ENCODE measurements at regions not wholly inside any gene's neighbourhood (a gene's known extent, or its start where the extent isn't known, plus 50 kb on each side); places are given as distances from the start of the nearest gene placed in this dataset.

DNA sequence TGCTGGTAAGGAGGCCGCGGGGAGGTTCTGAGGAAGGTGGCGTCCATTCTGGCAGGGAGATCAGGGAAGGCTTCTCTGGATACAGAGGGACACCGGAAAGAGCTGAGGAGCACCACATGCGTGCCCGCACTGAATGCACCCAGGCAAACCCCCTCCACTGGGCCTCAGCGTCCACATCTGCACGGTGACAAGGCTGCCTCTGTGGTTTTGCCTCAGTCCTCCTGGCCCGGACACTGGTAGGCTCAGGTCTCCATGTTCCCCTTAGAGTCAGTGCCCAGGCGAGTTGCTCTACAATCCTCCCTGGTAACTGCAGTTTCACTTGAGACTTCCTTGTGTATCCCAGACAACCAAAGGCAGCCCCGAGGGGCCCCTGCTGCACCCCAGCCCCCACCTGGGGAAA lies 173.3 kb downstream of the MELK start:
- no peak overlapping the region for H3K27ac ChIP-seq (ENCODE audit: low read length)
- no peaks in the 10 kb centered on the region for H3K9me3 ChIP-seq (ENCODE audit: control insufficient read depth in 1 of 2, low read length in 2 of 2)
- peaks cover 5% of the 10 kb centered on the region for H3K27me3 ChIP-seq (ENCODE audit: low read depth, low read length)
- H3K4me1 ChIP-seq (ENCODE audit: control insufficient read depth in 1 of 2, insufficient read depth in 2 of 2, low read length in 2 of 2): no peaks in the 10 kb centered on the region
- H3K36me3 ChIP-seq (ENCODE audit: control insufficient read depth in 1 of 2, insufficient read depth in 2 of 2, low read length in 2 of 2): no peaks in the 10 kb centered on the region
- no peak overlapping the region for H3K4me3 ChIP-seq (ENCODE audit: low read depth in 1 of 2, low read length in 2 of 2)

DNA sequence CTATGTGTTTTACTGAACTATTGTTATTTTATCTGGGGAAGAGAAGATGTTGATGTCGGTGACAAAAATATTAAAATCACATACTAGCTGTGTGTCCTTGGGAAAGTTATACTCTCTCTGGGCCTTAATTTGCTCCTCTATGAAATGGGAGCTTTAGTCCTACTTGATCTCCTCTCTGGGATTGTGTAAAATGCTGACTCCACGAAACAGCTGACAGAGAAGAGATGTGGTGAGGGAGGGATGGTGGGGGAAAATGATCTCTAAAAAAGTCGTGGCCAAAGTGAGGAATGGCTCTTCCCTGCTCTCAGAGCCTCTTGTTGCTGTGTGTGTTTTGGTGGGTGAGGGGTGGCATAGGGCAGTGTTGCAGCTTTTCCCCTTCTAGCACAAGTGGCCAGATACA lies 173.7 kb downstream of the MELK start:
- H3K27ac ChIP-seq (ENCODE audit: low read length): no peak overlapping the region
- no peaks in the 10 kb centered on the region for H3K9me3 ChIP-seq (ENCODE audit: control insufficient read depth in 1 of 2, low read length in 2 of 2)
- H3K4me3 ChIP-seq (ENCODE audit: low read depth in 1 of 2, low read length in 2 of 2): no peak overlapping the region
- H3K4me1 ChIP-seq (ENCODE audit: control insufficient read depth in 1 of 2, insufficient read depth in 2 of 2, low read length in 2 of 2): no peaks in the 10 kb centered on the region
- no peaks in the 10 kb centered on the region for H3K36me3 ChIP-seq (ENCODE audit: control insufficient read depth in 1 of 2, insufficient read depth in 2 of 2, low read length in 2 of 2)
- H3K27me3 ChIP-seq (ENCODE audit: low read depth, low read length): peaks cover 5% of the 10 kb centered on the region

DNA sequence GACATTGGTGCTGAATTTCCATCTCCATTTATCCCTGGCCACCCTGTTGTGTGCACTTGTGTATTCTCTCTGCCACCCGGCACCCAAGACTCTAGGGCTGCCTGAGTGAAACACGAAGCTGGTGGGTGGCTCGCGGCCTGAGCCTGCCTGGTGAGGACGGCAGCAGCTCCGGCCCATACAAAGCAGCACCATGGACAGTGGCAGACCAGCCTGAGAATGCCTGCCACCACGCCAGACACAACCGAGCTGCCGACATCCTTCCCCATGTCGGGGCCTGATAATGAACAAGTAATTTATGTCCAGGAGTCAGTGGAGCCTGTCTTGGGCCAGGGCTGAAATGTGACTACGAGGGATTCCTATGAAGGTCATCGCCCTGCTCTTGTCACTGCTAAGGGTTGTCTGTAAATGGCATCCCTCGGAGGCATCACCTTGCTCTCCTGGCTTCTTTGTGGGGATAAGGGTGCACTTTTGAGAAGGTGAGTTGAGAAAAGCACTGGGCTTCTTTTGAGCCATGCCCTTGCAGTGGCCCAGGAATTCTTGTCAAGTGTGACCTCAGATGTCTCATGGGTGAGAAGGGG lies 175.7 kb downstream of the MELK start:
- Histone ChIP-seq H3K27me3 (ENCODE audit: low read depth, low read length) (peaks cover 5% of the 10 kb centered on the region), H3K4me1 (ENCODE audit: control insufficient read depth in 1 of 2, insufficient read depth in 2 of 2, low read length in 2 of 2) (no peaks in the 10 kb centered on the region)

GRCh38 chr9:36749461-36749860 lies 176.8 kb downstream of the MELK start:
- no peak overlapping the region for H3K4me3 ChIP-seq (ENCODE audit: low read depth in 1 of 2, low read length in 2 of 2)
- H3K27me3 ChIP-seq (ENCODE audit: low read depth, low read length): peaks cover 5% of the 10 kb centered on the region
- no peaks in the 10 kb centered on the region for H3K4me1 ChIP-seq (ENCODE audit: control insufficient read depth in 1 of 2, insufficient read depth in 2 of 2, low read length in 2 of 2)
- H3K27ac ChIP-seq (ENCODE audit: low read length): no peak overlapping the region
- H3K36me3 ChIP-seq (ENCODE audit: control insufficient read depth in 1 of 2, insufficient read depth in 2 of 2, low read length in 2 of 2): no peaks in the 10 kb centered on the region
- H3K9me3 ChIP-seq (ENCODE audit: control insufficient read depth in 1 of 2, low read length in 2 of 2): no peaks in the 10 kb centered on the region

More for the DNA sequence above, 175.7 kb downstream of the MELK start:
- Histone ChIP-seq H3K9me3 (ENCODE audit: control insufficient read depth in 1 of 2, low read length in 2 of 2) (no peaks in the 10 kb centered on the region), H3K4me3 (ENCODE audit: low read depth in 1 of 2, low read length in 2 of 2) (no peak overlapping the region), H3K36me3 (ENCODE audit: control insufficient read depth in 1 of 2, insufficient read depth in 2 of 2, low read length in 2 of 2) (no peaks in the 10 kb centered on the region), H3K27ac (ENCODE audit: low read length) (no peak overlapping the region)

GRCh38 chr9:36750630-36751029 lies 177.9 kb downstream of the MELK start:
- Histone ChIP-seq H3K4me3 (ENCODE audit: low read depth in 1 of 2, low read length in 2 of 2) (no peak overlapping the region), H3K36me3 (ENCODE audit: control insufficient read depth in 1 of 2, insufficient read depth in 2 of 2, low read length in 2 of 2) (no peaks in the 10 kb centered on the region), H3K4me1 (ENCODE audit: control insufficient read depth in 1 of 2, insufficient read depth in 2 of 2, low read length in 2 of 2) (no peaks in the 10 kb centered on the region), H3K9me3 (ENCODE audit: control insufficient read depth in 1 of 2, low read length in 2 of 2) (no peaks in the 10 kb centered on the region), H3K27me3 (ENCODE audit: low read depth, low read length) (peaks cover 5% of the 10 kb centered on the region), H3K27ac (ENCODE audit: low read length) (no peak overlapping the region)

GRCh38 chr9:36755019-36755418 lies 182.3 kb downstream of the MELK start:
- Histone ChIP-seq H3K27me3 (ENCODE audit: low read depth, low read length) (peaks cover 15% of the 10 kb centered on the region), H3K27ac (ENCODE audit: low read length) (no peak overlapping the region), H3K9me3 (ENCODE audit: control insufficient read depth in 1 of 2, low read length in 2 of 2) (no peaks in the 10 kb centered on the region), H3K4me1 (ENCODE audit: control insufficient read depth in 1 of 2, insufficient read depth in 2 of 2, low read length in 2 of 2) (no peaks in the 10 kb centered on the region), H3K4me3 (ENCODE audit: low read depth in 1 of 2, low read length in 2 of 2) (no peak overlapping the region), H3K36me3 (ENCODE audit: control insufficient read depth in 1 of 2, insufficient read depth in 2 of 2, low read length in 2 of 2) (no peaks in the 10 kb centered on the region)

- no peaks in the 10 kb centered on the region for H3K36me3 ChIP-seq (ENCODE audit: control insufficient read depth in 1 of 2, insufficient read depth in 2 of 2, low read length in 2 of 2)
- H3K27ac ChIP-seq (ENCODE audit: low read length): no peak overlapping the region
- peaks cover 30% of the 10 kb centered on the region for H3K27me3 ChIP-seq (ENCODE audit: low read depth, low read length)
- H3K4me3 ChIP-seq (ENCODE audit: low read depth in 1 of 2, low read length in 2 of 2): no peak overlapping the region
- H3K9me3 ChIP-seq (ENCODE audit: control insufficient read depth in 1 of 2, low read length in 2 of 2): no peaks in the 10 kb centered on the region
- H3K4me1 ChIP-seq (ENCODE audit: control insufficient read depth in 1 of 2, insufficient read depth in 2 of 2, low read length in 2 of 2): no peaks in the 10 kb centered on the region
These were observed 186.4 kb downstream of the MELK start for GRCh38 chr9:36759141-36759540.

- Histone ChIP-seq H3K27me3 (ENCODE audit: low read depth, low read length) (peaks cover 36% of the 10 kb centered on the region), H3K4me3 (ENCODE audit: low read depth in 1 of 2, low read length in 2 of 2) (no peak overlapping the region), H3K27ac (ENCODE audit: low read length) (no peak overlapping the region), H3K36me3 (ENCODE audit: control insufficient read depth in 1 of 2, insufficient read depth in 2 of 2, low read length in 2 of 2) (no peaks in the 10 kb centered on the region), H3K4me1 (ENCODE audit: control insufficient read depth in 1 of 2, insufficient read depth in 2 of 2, low read length in 2 of 2) (no peaks in the 10 kb centered on the region), H3K9me3 (ENCODE audit: control insufficient read depth in 1 of 2, low read length in 2 of 2) (no peaks in the 10 kb centered on the region)
These were observed 187.3 kb downstream of the MELK start for GRCh38 chr9:36759976-36760375.

GRCh38 chr9:36760667-36761420 lies 188.1 kb downstream of the MELK start:
- H3K4me3 ChIP-seq (ENCODE audit: low read depth in 1 of 2, low read length in 2 of 2): no peak overlapping the region
- H3K36me3 ChIP-seq (ENCODE audit: control insufficient read depth in 1 of 2, insufficient read depth in 2 of 2, low read length in 2 of 2): no peaks in the 10 kb centered on the region
- no peaks in the 10 kb centered on the region for H3K9me3 ChIP-seq (ENCODE audit: control insufficient read depth in 1 of 2, low read length in 2 of 2)
- no peak overlapping the region for H3K27ac ChIP-seq (ENCODE audit: low read length)
- H3K4me1 ChIP-seq (ENCODE audit: control insufficient read depth in 1 of 2, insufficient read depth in 2 of 2, low read length in 2 of 2): no peaks in the 10 kb centered on the region
- H3K27me3 ChIP-seq (ENCODE audit: low read depth, low read length): peaks cover 36% of the 10 kb centered on the region

- Histone ChIP-seq H3K27me3 (ENCODE audit: low read depth, low read length) (peaks cover 36% of the 10 kb centered on the region), H3K4me3 (ENCODE audit: low read depth in 1 of 2, low read length in 2 of 2) (no peak overlapping the region), H3K9me3 (ENCODE audit: control insufficient read depth in 1 of 2, low read length in 2 of 2) (no peaks in the 10 kb centered on the region), H3K36me3 (ENCODE audit: control insufficient read depth in 1 of 2, insufficient read depth in 2 of 2, low read length in 2 of 2) (no peaks in the 10 kb centered on the region), H3K4me1 (ENCODE audit: control insufficient read depth in 1 of 2, insufficient read depth in 2 of 2, low read length in 2 of 2) (no peaks in the 10 kb centered on the region), H3K27ac (ENCODE audit: low read length) (no peak overlapping the region)
These were observed 190.3 kb downstream of the MELK start for GRCh38 chr9:36762958-36763357.

DNA sequence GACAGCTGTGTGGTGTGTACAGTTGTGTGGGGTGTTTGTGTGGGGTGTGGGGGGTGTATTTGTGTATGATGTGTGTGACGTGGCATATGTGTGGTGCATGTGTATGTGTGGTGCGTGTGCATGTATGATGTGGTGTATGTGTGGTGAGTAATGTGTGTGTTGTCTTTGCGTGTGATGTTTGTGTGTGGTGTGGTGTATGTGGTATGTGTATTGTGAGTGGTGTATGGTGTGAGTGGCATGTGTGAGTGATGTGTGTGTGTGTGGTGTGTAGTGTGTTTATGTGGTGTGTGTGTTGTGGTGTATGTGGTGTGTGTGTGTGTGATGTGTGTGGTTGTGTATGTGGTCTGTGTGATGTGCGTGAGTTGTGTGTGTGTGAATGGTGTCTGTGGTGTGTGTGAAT lies 191.1 kb downstream of the MELK start:
- Histone ChIP-seq H3K4me1 (ENCODE audit: control insufficient read depth in 1 of 2, insufficient read depth in 2 of 2, low read length in 2 of 2) (no peaks in the 10 kb centered on the region), H3K36me3 (ENCODE audit: control insufficient read depth in 1 of 2, insufficient read depth in 2 of 2, low read length in 2 of 2) (no peaks in the 10 kb centered on the region), H3K9me3 (ENCODE audit: control insufficient read depth in 1 of 2, low read length in 2 of 2) (no peaks in the 10 kb centered on the region), H3K4me3 (ENCODE audit: low read depth in 1 of 2, low read length in 2 of 2) (no peak overlapping the region), H3K27ac (ENCODE audit: low read length) (no peak overlapping the region), H3K27me3 (ENCODE audit: low read depth, low read length) (peaks cover 31% of the 10 kb centered on the region)
